Peyer's patch (tissue), 4 donors: ENCODE measurements at regions not wholly inside any gene's neighbourhood (a gene's known extent, or its start where the extent isn't known, plus 50 kb on each side); places are given as distances from the start of the nearest gene placed in this dataset.

Experiments used
- DNase-seq, 3 donors: peaks; one replicate each; pipeline ENCODE4 v3.0.0-alpha.2; 2017 to 2019
- H3K27ac ChIP-seq, 4 donors: fragments of 200-600 bp; sonication (generic); one replicate each; pipeline ENCODE4 v1.5.1; 2016 to 2019
- H3K27me3 ChIP-seq, 2 donors: fragments of 200-600 bp; sonication (generic); one replicate each; pipeline ENCODE4 v1.5.1; 2019
- H3K36me3 ChIP-seq, 3 donors: fragments of 200-600 bp; sonication (generic); one replicate each; pipeline ENCODE4 v1.5.1; 2016 to 2019
- H3K4me1 ChIP-seq, 4 donors: fragments of 200-600 bp; sonication (generic); one replicate each; pipeline ENCODE4 v1.5.1; 2016 to 2019
- H3K4me3 ChIP-seq, 4 donors: fragments of 200-600 bp; sonication (generic); 1 replicate in 3 of 4; 2 replicates in 1 of 4; pipeline ENCODE4 v1.5.1; 2016 to 2019; ENCODE audit warnings: mild to moderate bottlenecking in 1 of 4
- H3K9me3 ChIP-seq, 4 donors: fragments of 200-600 bp; sonication (generic); one replicate each; pipeline ENCODE4 v1.5.1; 2016 to 2019; ENCODE audit warnings: mild to moderate bottlenecking in 1 of 4
- CTCF ChIP-seq, 6 experiments: fragments of 450-650 bp in 4 of 6; fragments of 200-600 bp in 2 of 6; sonication (generic) in 1 of 6; IDR thresholded peaks; one replicate each; pipeline ENCODE4 v1.5.1; 2017 to 2019; ENCODE audit warnings: antibody characterized with exemption in 6 of 6, mild to moderate bottlenecking in 3 of 6, moderate library complexity in 1 of 6
- POLR2A ChIP-seq, 2 donors: fragments of 450-650 bp; IDR thresholded peaks; one replicate each; pipeline ENCODE4 v1.5.1; 2017; ENCODE audit warnings: antibody characterized with exemption in 2 of 2, mild to moderate bottlenecking in 2 of 2, moderate library complexity in 2 of 2

- no peak for DNase-seq
- Histone ChIP-seq H3K27ac (no peak overlapping the region), H3K4me1 (peaks cover 0 to 7% (median 0%) of the 10 kb centered on the region in 4 donors), H3K9me3 (no peaks in the 10 kb centered on the region), H3K36me3 (no peaks in the 10 kb centered on the region), H3K4me3 (no peak overlapping the region), H3K27me3 (no peaks in the 10 kb centered on the region)
- TF ChIP-seq POLR2A (IDR thresholded peaks at IDR 0.05), result no peak
- TF ChIP-seq CTCF (IDR thresholded peaks at IDR 0.05), result no peak
Observed at GRCh38 chr2:172177581-172177980, 74.9 kb upstream of the DLX2 start.

- no peak for TF ChIP-seq POLR2A (IDR thresholded peaks at IDR 0.05)
- no peaks in the 10 kb centered on the region for H3K27me3 ChIP-seq
- H3K36me3 ChIP-seq, result no peaks in the 10 kb centered on the region
- no peaks in the 10 kb centered on the region for H3K9me3 ChIP-seq
- H3K4me1 ChIP-seq, result peaks cover 0 to 7% (median 0%) of the 10 kb centered on the region in 4 donors
- H3K27ac ChIP-seq, result no peak overlapping the region
- H3K4me3 ChIP-seq, result no peak overlapping the region
- no peak for DNase-seq
Observed at GRCh38 chr2:172177996-172178395, 75.3 kb upstream of the DLX2 start.

- DNase-seq, result no peak
- TF ChIP-seq POLR2A (IDR thresholded peaks at IDR 0.05) (no peak), CTCF (IDR thresholded peaks at IDR 0.05) (no peak)
Observed at GRCh38 chr2:172179045-172179701, 76.5 kb upstream of the DLX2 start.

GRCh38 chr2:172181840-172182239 lies 79.1 kb upstream of the DLX2 start:
- Histone ChIP-seq H3K4me1 (peaks cover 0 to 7% (median 0%) of the 10 kb centered on the region in 4 donors), H3K36me3 (no peaks in the 10 kb centered on the region), H3K9me3 (no peaks in the 10 kb centered on the region), H3K4me3 (no peak overlapping the region), H3K27ac (no peak overlapping the region), H3K27me3 (no peaks in the 10 kb centered on the region)
- TF ChIP-seq POLR2A (IDR thresholded peaks at IDR 0.05), result no peak
- TF ChIP-seq CTCF (IDR thresholded peaks at IDR 0.05), result no peak
- peak in 1 of 3 donors; percentile 61 for DNase-seq

More at GRCh38 chr2:172179045-172179701, 76.5 kb upstream of the DLX2 start:
- Histone ChIP-seq H3K27me3 (no peaks in the 10 kb centered on the region), H3K27ac (no peak overlapping the region), H3K9me3 (no peaks in the 10 kb centered on the region), H3K36me3 (no peaks in the 10 kb centered on the region), H3K4me3 (no peak overlapping the region), H3K4me1 (peaks cover 0 to 7% (median 0%) of the 10 kb centered on the region in 4 donors)

- DNase-seq, result no peak
- H3K27ac ChIP-seq, result no peak overlapping the region
- H3K36me3 ChIP-seq, result no peaks in the 10 kb centered on the region
- no peaks in the 10 kb centered on the region for H3K9me3 ChIP-seq
- no peak overlapping the region for H3K4me3 ChIP-seq
- H3K27me3 ChIP-seq, result no peaks in the 10 kb centered on the region
- peaks cover 0 to 7% (median 0%) of the 10 kb centered on the region in 4 donors for H3K4me1 ChIP-seq
- TF ChIP-seq CTCF (IDR thresholded peaks at IDR 0.05) (no peak), POLR2A (IDR thresholded peaks at IDR 0.05) (no peak)
Observed at GRCh38 chr2:172182624-172183023, 79.9 kb upstream of the DLX2 start.

GRCh38 chr2:172193331-172194089 lies 90.8 kb upstream of the DLX2 start:
- H3K9me3 ChIP-seq, result peaks cover 0 to 15% (median 2%) of the 10 kb centered on the region in 4 donors
- no peaks in the 10 kb centered on the region for H3K27me3 ChIP-seq
- no peak overlapping the region for H3K4me3 ChIP-seq
- H3K36me3 ChIP-seq, result no peaks in the 10 kb centered on the region
- no peaks in the 10 kb centered on the region for H3K4me1 ChIP-seq
- no peak for DNase-seq
- TF ChIP-seq CTCF (IDR thresholded peaks at IDR 0.05) (no peak), POLR2A (IDR thresholded peaks at IDR 0.05) (no peak)
- H3K27ac ChIP-seq, result no peak overlapping the region
